HUES48 (cell line): ENCODE measurements at regions not wholly inside any gene's neighbourhood (a gene's known extent, or its start where the extent isn't known, plus 50 kb on each side); places are given as distances from the start of the nearest gene placed in this dataset.
A peak's percentile ranks its signal among the peaks of the same experiment; 100 is the strongest.

Experiments used
- H3K27ac ChIP-seq: one replicate; pipeline ENCODE4 v1.7.0; 2013; ENCODE audit warnings: low read depth, low read length, inconsistent platforms
- H3K27me3 ChIP-seq: 2 replicates; pipeline ENCODE4 v1.6.1; 2013; ENCODE audit warnings: mild to moderate bottlenecking, low read length; ENCODE audit not compliant: control insufficient read depth, insufficient read depth
- H3K36me3 ChIP-seq: 2 replicates; pipeline ENCODE4 v1.6.1; 2013; ENCODE audit warnings: low read length; ENCODE audit not compliant: control insufficient read depth, insufficient read depth
- H3K4me1 ChIP-seq: 2 replicates; pipeline ENCODE4 v1.6.1; 2013; ENCODE audit warnings: mild to moderate bottlenecking, low read length; ENCODE audit not compliant: control insufficient read depth, insufficient read depth
- H3K4me3 ChIP-seq: 2 replicates; pipeline ENCODE4 v1.5.1; 2013; ENCODE audit warnings: mild to moderate bottlenecking, low read depth, low read length
- H3K9ac ChIP-seq: 2 replicates; pipeline ENCODE4 v1.6.1; 2013; ENCODE audit warnings: mild to moderate bottlenecking, low read depth, low read length, moderate library complexity
- H3K9me3 ChIP-seq: 2 replicates; pipeline ENCODE4 v1.6.1; 2013; ENCODE audit warnings: low read length; ENCODE audit not compliant: control insufficient read depth, insufficient read depth

DNA sequence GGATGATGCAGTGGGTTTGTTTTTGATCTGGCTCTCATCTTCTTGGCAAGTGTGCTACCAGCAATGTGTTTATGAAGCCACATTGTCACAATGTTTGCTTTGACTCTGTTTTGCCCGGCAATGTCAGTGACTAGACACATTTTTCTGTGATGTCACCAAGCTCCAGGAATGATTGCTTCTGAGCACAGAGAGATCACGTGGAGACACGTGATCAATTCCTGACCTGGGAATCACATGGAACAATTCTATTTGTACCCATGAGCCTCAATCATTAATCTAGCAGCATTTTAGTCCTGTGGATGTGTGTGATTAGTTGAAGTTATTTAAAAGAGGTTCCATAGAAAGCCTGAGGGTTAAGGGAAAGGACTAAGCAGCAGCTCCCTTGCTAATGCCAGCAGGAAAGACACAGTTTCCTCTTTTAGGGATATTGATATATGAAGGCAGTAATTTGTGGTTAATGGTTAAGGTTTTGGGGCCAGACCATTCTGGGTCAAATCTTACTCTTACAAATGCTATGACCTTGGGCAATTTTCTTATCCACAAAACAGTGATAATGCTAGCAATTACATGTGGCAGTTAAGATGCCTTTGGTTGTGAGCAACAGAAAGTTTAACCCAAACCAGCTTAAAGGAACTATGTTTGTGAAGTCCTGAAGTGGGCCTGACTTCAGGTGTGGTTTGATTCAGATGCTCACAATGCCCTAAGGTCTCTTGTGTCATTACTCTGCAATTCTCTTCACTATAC lies 59.0 kb downstream of the FASLG start:
- H3K36me3 ChIP-seq = no peaks in the 10 kb centered on the region
- H3K9ac ChIP-seq = no peak overlapping the region
- H3K4me3 ChIP-seq = no peak overlapping the region
- H3K27ac ChIP-seq = no peak overlapping the region
- no peaks in the 10 kb centered on the region for H3K27me3 ChIP-seq
- no peaks in the 10 kb centered on the region for H3K9me3 ChIP-seq
- H3K4me1 ChIP-seq = peaks cover 23% of the 10 kb centered on the region

- H3K36me3 ChIP-seq = no peaks in the 10 kb centered on the region
- H3K4me1 ChIP-seq = peaks cover 16% of the 10 kb centered on the region
- H3K4me3 ChIP-seq = no peak overlapping the region
- H3K9ac ChIP-seq = no peak overlapping the region
- no peaks in the 10 kb centered on the region for H3K27me3 ChIP-seq
- no peaks in the 10 kb centered on the region for H3K9me3 ChIP-seq
- H3K27ac ChIP-seq = no peak overlapping the region
These were observed 60.2 kb downstream of the FASLG start for GRCh38 chr1:172719066-172719627.

DNA sequence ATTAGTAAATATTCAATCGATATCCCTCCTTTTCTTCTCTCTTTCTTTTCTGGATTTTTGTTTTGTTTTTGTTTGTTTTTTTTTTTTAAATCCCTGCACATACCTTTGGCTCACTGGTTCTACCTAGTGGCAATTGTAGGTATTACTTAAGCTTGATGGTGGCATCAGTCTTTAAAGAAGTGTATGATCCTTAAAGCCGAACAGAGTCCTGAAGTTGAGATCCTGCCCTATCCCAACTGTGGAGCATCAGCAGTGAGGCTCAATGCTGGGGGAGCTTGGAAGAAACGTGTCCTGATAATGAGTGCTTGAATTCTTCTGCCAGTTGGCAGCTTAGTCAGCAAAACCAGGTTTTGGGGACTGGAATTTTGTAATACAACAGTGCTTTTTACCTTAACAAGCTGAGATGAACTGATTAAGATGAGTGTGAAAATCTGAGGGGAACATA lies 60.8 kb downstream of the FASLG start:
- Histone ChIP-seq H3K27ac (peak overlapping the region; percentile 31), H3K27me3 (no peaks in the 10 kb centered on the region), H3K4me1 (peaks cover 11% of the 10 kb centered on the region), H3K4me3 (no peak overlapping the region), H3K36me3 (no peaks in the 10 kb centered on the region), H3K9ac (no peak overlapping the region), H3K9me3 (no peaks in the 10 kb centered on the region)

GRCh38 chr1:172720339-172720738 lies 61.4 kb downstream of the FASLG start:
- H3K27me3 ChIP-seq = no peaks in the 10 kb centered on the region
- H3K9me3 ChIP-seq = no peaks in the 10 kb centered on the region
- no peaks in the 10 kb centered on the region for H3K36me3 ChIP-seq
- H3K4me1 ChIP-seq = peaks cover 10% of the 10 kb centered on the region
- no peak overlapping the region for H3K27ac ChIP-seq
- H3K4me3 ChIP-seq = no peak overlapping the region
- no peak overlapping the region for H3K9ac ChIP-seq

GRCh38 chr1:172723251-172723650 lies 64.3 kb downstream of the FASLG start:
- no peaks in the 10 kb centered on the region for H3K27me3 ChIP-seq
- H3K9me3 ChIP-seq = peaks cover 6% of the 10 kb centered on the region; the same call in 1 of the 2 replicates
- H3K4me1 ChIP-seq = peaks cover 10% of the 10 kb centered on the region
- H3K4me3 ChIP-seq = no peak overlapping the region
- no peak overlapping the region for H3K27ac ChIP-seq
- H3K36me3 ChIP-seq = no peaks in the 10 kb centered on the region
- H3K9ac ChIP-seq = no peak overlapping the region

DNA sequence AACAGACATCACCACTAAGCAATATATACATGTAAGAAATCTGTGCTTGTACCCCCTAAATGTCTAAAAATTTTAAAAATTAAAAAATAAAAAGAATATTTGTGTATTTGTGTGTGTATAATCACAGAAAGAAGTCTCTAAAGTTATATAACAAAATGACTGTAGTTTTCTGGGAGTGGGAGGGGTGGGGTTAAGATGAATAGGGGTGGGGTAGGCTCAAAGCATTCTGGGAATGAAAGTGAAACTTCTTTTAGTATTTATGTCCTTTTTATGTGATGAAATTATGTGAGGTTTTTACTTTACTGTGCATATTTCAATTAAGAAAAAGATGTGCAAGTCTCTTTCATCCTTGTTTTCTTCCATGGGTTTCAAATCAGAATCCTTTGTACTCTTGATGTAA lies 65.3 kb downstream of the FASLG start:
- Histone ChIP-seq H3K36me3 (no peaks in the 10 kb centered on the region), H3K27ac (no peak overlapping the region), H3K9ac (no peak overlapping the region), H3K27me3 (no peaks in the 10 kb centered on the region), H3K4me3 (no peak overlapping the region), H3K9me3 (peaks cover 6% of the 10 kb centered on the region; the same call in 1 of the 2 replicates), H3K4me1 (peaks cover 10% of the 10 kb centered on the region)

GRCh38 chr1:172724765-172725613 lies 66.1 kb downstream of the FASLG start:
- Histone ChIP-seq H3K27ac (no peak overlapping the region), H3K4me1 (peaks cover 7% of the 10 kb centered on the region), H3K36me3 (no peaks in the 10 kb centered on the region), H3K4me3 (no peak overlapping the region), H3K9ac (no peak overlapping the region), H3K27me3 (no peaks in the 10 kb centered on the region), H3K9me3 (peaks cover 6% of the 10 kb centered on the region; the same call in 1 of the 2 replicates)

GRCh38 chr1:172726740-172727139 lies 67.8 kb downstream of the FASLG start:
- no peak overlapping the region for H3K27ac ChIP-seq

DNA sequence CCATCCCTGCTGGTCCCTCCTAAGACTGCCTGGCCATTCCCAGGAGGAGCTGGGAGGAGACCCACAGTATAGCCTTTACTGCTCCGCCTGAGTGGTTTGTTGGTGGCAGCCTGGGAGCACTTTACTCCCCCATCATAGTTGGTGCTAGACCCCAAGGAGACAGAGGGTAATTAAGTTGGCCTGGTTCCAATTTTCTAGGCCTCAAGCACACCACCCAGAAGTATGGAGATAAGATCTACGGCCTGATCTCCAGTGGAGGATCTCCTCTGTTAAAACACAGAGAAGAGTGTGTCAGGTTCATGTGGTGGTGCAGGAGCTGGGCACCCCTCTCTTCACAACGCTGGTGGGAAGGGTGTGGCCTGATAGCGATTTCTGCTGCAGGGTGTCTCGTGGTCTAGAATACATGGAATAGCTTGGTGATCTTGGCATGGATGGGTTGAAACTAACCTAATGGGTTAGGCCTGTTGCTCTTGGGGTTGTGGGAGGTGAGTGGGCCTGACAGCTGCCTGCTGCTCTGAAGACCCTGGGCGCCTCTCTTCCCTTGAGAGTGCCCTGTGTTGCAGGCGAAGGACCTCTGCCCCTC lies 68.5 kb downstream of the FASLG start:
- peaks cover 6% of the 10 kb centered on the region; the same call in 1 of the 2 replicates for H3K9me3 ChIP-seq
- no peaks in the 10 kb centered on the region for H3K36me3 ChIP-seq
- H3K27ac ChIP-seq = no peak overlapping the region
- H3K27me3 ChIP-seq = no peaks in the 10 kb centered on the region
- no peaks in the 10 kb centered on the region for H3K4me1 ChIP-seq
- no peak overlapping the region for H3K4me3 ChIP-seq
- H3K9ac ChIP-seq = no peak overlapping the region

More at GRCh38 chr1:172726740-172727139, 67.8 kb downstream of the FASLG start:
- Histone ChIP-seq H3K9me3 (peaks cover 6% of the 10 kb centered on the region; the same call in 1 of the 2 replicates), H3K4me3 (no peak overlapping the region), H3K36me3 (no peaks in the 10 kb centered on the region), H3K4me1 (no peaks in the 10 kb centered on the region), H3K9ac (no peak overlapping the region), H3K27me3 (no peaks in the 10 kb centered on the region)

DNA sequence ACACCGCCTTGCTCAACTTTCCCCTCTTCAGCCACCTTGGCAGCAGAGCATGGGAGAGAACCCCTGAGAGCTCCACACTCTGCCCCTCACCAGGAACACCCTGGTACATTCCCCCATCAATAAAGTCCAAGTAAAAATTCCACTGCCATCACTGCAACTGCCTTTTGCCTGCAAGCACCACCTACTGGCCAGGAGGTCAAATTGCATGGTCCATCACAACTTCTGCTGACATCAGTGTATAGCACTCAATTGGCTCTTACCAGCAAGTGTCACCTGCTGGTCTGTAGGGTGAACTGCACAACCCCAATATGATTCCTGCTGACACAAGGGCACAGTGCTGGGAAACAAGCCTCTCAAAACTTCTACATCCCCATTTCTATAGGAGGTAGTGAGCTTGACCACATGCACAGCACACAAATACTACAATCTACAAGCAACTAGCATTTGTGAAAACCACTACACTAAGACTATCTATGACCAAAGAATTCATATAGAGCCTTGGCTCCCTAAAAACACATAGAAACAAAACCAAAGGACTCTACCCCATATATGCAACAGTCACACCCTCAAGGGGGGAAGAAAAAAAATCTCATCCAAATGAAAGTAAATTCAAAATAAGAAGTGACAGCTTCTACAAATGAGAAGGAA lies 69.2 kb downstream of the FASLG start:
- H3K9me3 ChIP-seq = peaks cover 6% of the 10 kb centered on the region; the same call in 1 of the 2 replicates
- no peaks in the 10 kb centered on the region for H3K4me1 ChIP-seq
- H3K27ac ChIP-seq = no peak overlapping the region
- no peak overlapping the region for H3K4me3 ChIP-seq
- no peaks in the 10 kb centered on the region for H3K27me3 ChIP-seq
- no peaks in the 10 kb centered on the region for H3K36me3 ChIP-seq
- H3K9ac ChIP-seq = no peak overlapping the region
